A673 (cell line): ENCODE measurements at regions not wholly inside any gene's neighbourhood (a gene's known extent, or its start where the extent isn't known, plus 50 kb on each side); places are given as distances from the start of the nearest gene placed in this dataset.

Experiments used
- EZH2 ChIP-seq: fragments of 200-600 bp; sonication (generic); IDR thresholded peaks from 2 replicates; pipeline ENCODE4 v1.6.1; 2017; ENCODE audit warnings: borderline replicate concordance, low read depth, mild to moderate bottlenecking, mixed read lengths, antibody characterized with exemption, low read length; ENCODE audit not compliant: poor library complexity, severe bottlenecking
- TF ChIP-seq, protein P1 (sequence below): fragments of 300-800, 200-600 bp; sonication (generic); conservative IDR thresholded peaks from 2 replicates; pipeline ENCODE4 v1.5.1; 2017; ENCODE audit warnings: low read depth, mild to moderate bottlenecking, antibody characterized with exemption, low read length, moderate library complexity, mixed read lengths

DNA sequence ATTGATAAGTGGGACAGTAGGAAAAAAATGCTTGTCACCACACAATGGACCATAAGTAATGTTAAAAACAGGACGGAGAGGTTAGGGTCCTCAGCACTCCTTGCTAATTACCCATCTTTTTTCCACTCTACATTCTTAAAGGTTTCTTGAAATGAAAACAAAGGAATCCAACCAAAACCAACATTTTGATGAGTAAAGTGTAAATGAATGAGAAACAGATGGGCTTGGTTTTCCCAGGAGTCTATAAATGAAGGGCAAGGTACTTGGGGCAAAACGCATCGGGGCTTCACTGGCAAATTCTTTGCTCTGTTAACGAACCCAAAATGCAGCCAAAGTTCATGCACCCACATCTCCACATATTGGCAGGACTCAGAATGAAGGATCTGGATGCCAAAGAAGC is 129.2 kb upstream of the BMP4 start:
- TF ChIP-seq, protein P1, sequence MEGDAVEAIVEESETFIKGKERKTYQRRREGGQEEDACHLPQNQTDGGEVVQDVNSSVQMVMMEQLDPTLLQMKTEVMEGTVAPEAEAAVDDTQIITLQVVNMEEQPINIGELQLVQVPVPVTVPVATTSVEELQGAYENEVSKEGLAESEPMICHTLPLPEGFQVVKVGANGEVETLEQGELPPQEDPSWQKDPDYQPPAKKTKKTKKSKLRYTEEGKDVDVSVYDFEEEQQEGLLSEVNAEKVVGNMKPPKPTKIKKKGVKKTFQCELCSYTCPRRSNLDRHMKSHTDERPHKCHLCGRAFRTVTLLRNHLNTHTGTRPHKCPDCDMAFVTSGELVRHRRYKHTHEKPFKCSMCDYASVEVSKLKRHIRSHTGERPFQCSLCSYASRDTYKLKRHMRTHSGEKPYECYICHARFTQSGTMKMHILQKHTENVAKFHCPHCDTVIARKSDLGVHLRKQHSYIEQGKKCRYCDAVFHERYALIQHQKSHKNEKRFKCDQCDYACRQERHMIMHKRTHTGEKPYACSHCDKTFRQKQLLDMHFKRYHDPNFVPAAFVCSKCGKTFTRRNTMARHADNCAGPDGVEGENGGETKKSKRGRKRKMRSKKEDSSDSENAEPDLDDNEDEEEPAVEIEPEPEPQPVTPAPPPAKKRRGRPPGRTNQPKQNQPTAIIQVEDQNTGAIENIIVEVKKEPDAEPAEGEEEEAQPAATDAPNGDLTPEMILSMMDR: no peak
- no peak for TF ChIP-seq EZH2
